K562 (cell line): ENCODE measurements at regions not wholly inside any gene's neighbourhood (a gene's known extent, or its start where the extent isn't known, plus 50 kb on each side); places are given as distances from the start of the nearest gene placed in this dataset.

Source experiments
- BHLHE40 ChIP-seq: IDR thresholded peaks from 2 replicates; pipeline ENCODE4 v1.6.1; 2011; ENCODE audit warnings: low read length, improper control_type of control experiment
- DACH1 ChIP-seq: fragments of 450-650 bp; IDR thresholded peaks from 2 replicates; pipeline ENCODE4 v1.6.1; 2018; ENCODE audit not compliant: partially characterized antibody
- JUN ChIP-seq, 2 experiments: sonication (generic) in 1 of 2; formaldehyde crosslinking in 1 of 2; IDR thresholded peaks; 2 replicates each; pipeline versions ENCODE4 v1.6.1 to v1.8.0; 2012 to 2022; ENCODE audit warnings: borderline replicate concordance in 2 of 2, mild to moderate bottlenecking in 2 of 2, improper control_type of control experiment in 1 of 2, low read depth in 1 of 2, low read length in 1 of 2, missing genetic modification reagents in 1 of 2
- MCM5 ChIP-seq: fragments of 450-650 bp; IDR thresholded peaks from 2 replicates; pipeline ENCODE4 v1.6.1; 2016; ENCODE audit warnings: low read depth
- MXI1 ChIP-seq: IDR thresholded peaks from 2 replicates; pipeline ENCODE4 v1.6.1; 2011; ENCODE audit warnings: low read depth, mild to moderate bottlenecking, improper control_type of control experiment, low read length
- NEUROD1 ChIP-seq: fragments of 150-350 bp; IDR thresholded peaks from 2 replicates; pipeline ENCODE4 v1.6.1; 2014; ENCODE audit warnings: borderline replicate concordance, low read length, low read depth; ENCODE audit not compliant: partially characterized antibody
- NR4A1 ChIP-seq, 2 experiments: fragments of 250-450 bp in 1 of 2; fragments of 450-650 bp in 1 of 2; sonication (Bioruptor Pico) in 1 of 2; IDR thresholded peaks; 2 replicates each; pipeline versions ENCODE4 v1.4.0 to v1.6.1; 2016 to 2020; ENCODE audit warnings: mild to moderate bottlenecking in 2 of 2, missing compliant biosample characterization in 1 of 2, missing genetic modification characterization in 1 of 2, moderate library complexity in 1 of 2
- PYGO2 ChIP-seq: fragments of 450-650 bp; IDR thresholded peaks from 2 replicates; pipeline ENCODE4 v1.6.1; 2016; ENCODE audit warnings: mild to moderate bottlenecking, missing genetic modification characterization, moderate library complexity, missing compliant biosample characterization
- SREBF2 ChIP-seq: sonication (generic); formaldehyde crosslinking; IDR thresholded peaks from 2 replicates; pipeline ENCODE4 v1.4.0; 2020; ENCODE audit warnings: mild to moderate bottlenecking, missing genetic modification reagents
- TCF3 ChIP-seq: sonication (generic); formaldehyde crosslinking; IDR thresholded peaks from 2 replicates; pipeline ENCODE4 v1.4.0; 2020; ENCODE audit warnings: mild to moderate bottlenecking, missing genetic modification reagents
- ZFP1 ChIP-seq: fragments of 450-650 bp; formaldehyde crosslinking; IDR thresholded peaks from 2 replicates; pipeline ENCODE4 v1.4.0; 2020; ENCODE audit warnings: mild to moderate bottlenecking, mixed read lengths
- ZNF41 ChIP-seq: fragments of 250-450 bp; sonication (Bioruptor Pico); conservative IDR thresholded peaks from 2 replicates; pipeline ENCODE4 v1.4.0; 2020; ENCODE audit warnings: mild to moderate bottlenecking
- ZNF561 ChIP-seq: fragments of 450-650 bp; formaldehyde crosslinking; conservative IDR thresholded peaks from 2 replicates; pipeline ENCODE4 v1.4.0; 2020; ENCODE audit warnings: mild to moderate bottlenecking, moderate library complexity
- ZNF57 ChIP-seq: fragments of 450-650 bp; formaldehyde crosslinking; IDR thresholded peaks from 2 replicates; pipeline ENCODE4 v1.4.0; 2020; ENCODE audit warnings: mild to moderate bottlenecking, moderate library complexity
- ZNF77 ChIP-seq: fragments of 250-450 bp; sonication (Bioruptor Pico); IDR thresholded peaks from 2 replicates; pipeline ENCODE4 v1.5.0; 2020
- TF ChIP-seq, protein P1 (sequence below): sonication (generic); formaldehyde crosslinking; IDR thresholded peaks from 2 replicates; pipeline ENCODE4 v1.8.1; 2023; ENCODE audit warnings: mild to moderate bottlenecking, missing genetic modification reagents
- TF ChIP-seq, protein P2 (sequence below): fragments of 450-650 bp; IDR thresholded peaks from 2 replicates; pipeline ENCODE4 v1.6.1; 2016

DNA sequence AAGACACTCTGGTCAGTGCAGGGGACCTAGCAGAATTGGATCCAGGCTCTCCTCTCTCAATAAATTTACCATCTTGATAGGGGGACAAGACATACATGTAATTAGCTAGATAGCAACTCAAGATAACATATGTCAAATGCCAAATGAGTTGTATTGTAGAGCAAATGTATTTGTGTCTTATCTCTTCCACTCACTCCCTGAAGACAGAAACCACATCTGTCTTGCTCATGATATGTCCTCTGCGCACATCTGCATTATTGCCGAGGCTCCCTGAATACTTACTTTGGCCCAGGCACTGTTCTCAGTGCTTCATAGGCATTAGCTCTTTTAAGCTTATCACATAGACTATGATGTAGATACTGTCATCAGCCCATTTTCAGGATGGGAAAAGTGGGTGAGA, 122.9 kb upstream of the GATA6 start (continued):
- TF ChIP-seq JUN (IDR thresholded peaks at IDR 0.05; ENCODE audit: borderline replicate concordance, low read depth, low read length): no peak
- TF ChIP-seq JUN (CRISPR knock-in tag; IDR thresholded peaks at IDR 0.05; ENCODE audit: borderline replicate concordance): no peak
- no peak for TF ChIP-seq BHLHE40
- TF ChIP-seq, protein P1, sequence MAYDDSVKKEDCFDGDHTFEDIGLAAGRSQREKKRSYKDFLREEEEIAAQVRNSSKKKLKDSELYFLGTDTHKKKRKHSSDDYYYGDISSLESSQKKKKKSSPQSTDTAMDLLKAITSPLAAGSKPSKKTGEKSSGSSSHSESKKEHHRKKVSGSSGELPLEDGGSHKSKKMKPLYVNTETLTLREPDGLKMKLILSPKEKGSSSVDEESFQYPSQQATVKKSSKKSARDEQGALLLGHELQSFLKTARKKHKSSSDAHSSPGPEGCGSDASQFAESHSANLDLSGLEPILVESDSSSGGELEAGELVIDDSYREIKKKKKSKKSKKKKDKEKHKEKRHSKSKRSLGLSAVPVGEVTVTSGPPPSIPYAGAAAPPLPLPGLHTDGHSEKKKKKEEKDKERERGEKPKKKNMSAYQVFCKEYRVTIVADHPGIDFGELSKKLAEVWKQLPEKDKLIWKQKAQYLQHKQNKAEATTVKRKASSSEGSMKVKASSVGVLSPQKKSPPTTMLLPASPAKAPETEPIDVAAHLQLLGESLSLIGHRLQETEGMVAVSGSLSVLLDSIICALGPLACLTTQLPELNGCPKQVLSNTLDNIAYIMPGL (CRISPR knock-in tag): no peak
- TF ChIP-seq NR4A1 (CRISPR knock-in tag; IDR thresholded peaks at IDR 0.05): no peak
- no peak for TF ChIP-seq NR4A1 (tag; IDR thresholded peaks at IDR 0.05)
- TF ChIP-seq ZNF77: no peak
- no peak for TF ChIP-seq SREBF2
- no peak for TF ChIP-seq PYGO2 (tag)
- TF ChIP-seq TCF3 (CRISPR knock-in tag): peak; percentile 47
- TF ChIP-seq, protein P2, sequence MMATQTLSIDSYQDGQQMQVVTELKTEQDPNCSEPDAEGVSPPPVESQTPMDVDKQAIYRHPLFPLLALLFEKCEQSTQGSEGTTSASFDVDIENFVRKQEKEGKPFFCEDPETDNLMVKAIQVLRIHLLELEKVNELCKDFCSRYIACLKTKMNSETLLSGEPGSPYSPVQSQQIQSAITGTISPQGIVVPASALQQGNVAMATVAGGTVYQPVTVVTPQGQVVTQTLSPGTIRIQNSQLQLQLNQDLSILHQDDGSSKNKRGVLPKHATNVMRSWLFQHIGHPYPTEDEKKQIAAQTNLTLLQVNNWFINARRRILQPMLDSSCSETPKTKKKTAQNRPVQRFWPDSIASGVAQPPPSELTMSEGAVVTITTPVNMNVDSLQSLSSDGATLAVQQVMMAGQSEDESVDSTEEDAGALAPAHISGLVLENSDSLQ: no peak
- no peak for TF ChIP-seq ZNF57 (CRISPR knock-in tag)
- TF ChIP-seq ZNF41 (CRISPR knock-in tag): no peak
- no peak for TF ChIP-seq DACH1
- TF ChIP-seq NEUROD1: no peak
- no peak for TF ChIP-seq MCM5
- no peak for TF ChIP-seq ZFP1 (CRISPR knock-in tag)
- no peak for TF ChIP-seq MXI1
- no peak for TF ChIP-seq ZNF561
